SK-N-SH (cell line): ENCODE measurements at regions not wholly inside any gene's neighbourhood (a gene's known extent, or its start where the extent isn't known, plus 50 kb on each side); places are given as distances from the start of the nearest gene placed in this dataset.
A peak's percentile ranks its signal among the peaks of the same experiment; 100 is the strongest.

Source experiments
- CTCF ChIA-PET: fragments of 300-600, 350-600 bp; formaldehyde crosslinking; extraction: SDS; loops from one replicate; lab custom pipeline; 2021; lab: Yijun Ruan, JAX
- POLR2A ChIA-PET: fragments of 350-600 bp; sonication (Branson Sonifier 250); formaldehyde crosslinking; extraction: SDS; loops from one replicate; lab custom pipeline; 2020; ENCODE audit warnings: antibody characterized with exemption, inconsistent platforms; lab: Yijun Ruan, JAX
- DNase-seq: peaks from one replicate; pipeline ENCODE4 v3.0.0; 2012
- H2AFZ ChIP-seq: fragments of 200-600 bp; sonication (generic); 2 replicates; pipeline ENCODE4 v1.8.1; 2016; ENCODE audit warnings: antibody characterized with exemption, mild to moderate bottlenecking, low read depth
- H3F3A ChIP-seq: fragments of 200-600 bp; sonication (generic); replicated peaks from 2 replicates; pipeline ENCODE3; 2016; ENCODE audit warnings: antibody characterized with exemption, mild to moderate bottlenecking; ENCODE audit not compliant: insufficient read depth
- H3K27ac ChIP-seq, 2 experiments: fragments of 200-500 bp in 1 of 2; fragments of 200-600 bp in 1 of 2; sonication (Bioruptor generic) in 1 of 2; sonication (generic), shearing (Covaris generic) in 1 of 2; 2 replicates each; pipeline versions ENCODE4 v1.5.1 to v1.6.1; 2014 to 2016; ENCODE audit warnings: low read depth in 2 of 2, inconsistent platforms in 1 of 2, low read length in 1 of 2, mild to moderate bottlenecking in 1 of 2, mixed read lengths in 1 of 2
- H3K27me3 ChIP-seq: fragments of 200-600 bp; sonication (generic), shearing (Covaris generic); 2 replicates; pipeline ENCODE4 v1.6.1; 2016; ENCODE audit warnings: mixed run types; ENCODE audit not compliant: insufficient read depth
- H3K36me3 ChIP-seq, 2 experiments: fragments of 200-500 bp in 1 of 2; fragments of 200-600 bp in 1 of 2; sonication (Bioruptor generic) in 1 of 2; sonication (generic) in 1 of 2; replicated peaks in 1 of 2; 2 replicates each; pipeline versions ENCODE3 to v1.5.1; 2014 to 2016; ENCODE audit warnings: low read length in 1 of 2, mild to moderate bottlenecking in 1 of 2; ENCODE audit not compliant: insufficient read depth in 2 of 2, control insufficient read depth in 1 of 2
- H3K4me1 ChIP-seq, 2 experiments: fragments of 200-500 bp in 1 of 2; fragments of 200-600 bp in 1 of 2; sonication (Bioruptor generic) in 1 of 2; sonication (generic), shearing (Covaris generic) in 1 of 2; 2 replicates each; pipeline versions ENCODE4 v1.5.1 to v1.6.1; 2014 to 2016; ENCODE audit warnings: low read depth in 1 of 2, low read length in 1 of 2, mixed run types in 1 of 2; ENCODE audit not compliant: insufficient read depth in 2 of 2, control insufficient read depth in 1 of 2
- H3K4me2 ChIP-seq: fragments of 200-600 bp; sonication (generic), shearing (Covaris generic); 2 replicates; pipeline ENCODE4 v1.6.1; 2017; ENCODE audit warnings: mixed run types
- H3K4me3 ChIP-seq, 2 experiments: fragments of 200-500 bp in 1 of 2; fragments of 200-600 bp in 1 of 2; sonication (Bioruptor generic) in 1 of 2; sonication (generic), shearing (Covaris generic) in 1 of 2; 2 replicates each; pipeline versions ENCODE4 v1.5.1 to v1.8.1; 2014 to 2016; ENCODE audit warnings: low read depth in 2 of 2, inconsistent platforms in 1 of 2, low read length in 1 of 2, mild to moderate bottlenecking in 1 of 2, mixed read lengths in 1 of 2, moderate library complexity in 1 of 2
- H3K79me2 ChIP-seq: fragments of 200-600 bp; sonication (generic); 2 replicates; pipeline ENCODE4 v1.8.1; 2017; ENCODE audit warnings: mild to moderate bottlenecking; ENCODE audit not compliant: insufficient read depth
- H3K9ac ChIP-seq: fragments of 200-600 bp; sonication (generic); 2 replicates; pipeline ENCODE4 v1.6.1; 2017; ENCODE audit warnings: mixed run types
- H3K9me2 ChIP-seq: fragments of 200-600 bp; sonication (generic); 2 replicates; pipeline ENCODE4 v1.6.1; 2017; ENCODE audit warnings: mixed run types
- H3K9me3 ChIP-seq: fragments of 200-600 bp; sonication (generic); 2 replicates; pipeline ENCODE4 v1.6.1; 2017; ENCODE audit warnings: mixed run types, mild to moderate bottlenecking, moderate library complexity
- H4K20me1 ChIP-seq: fragments of 200-600 bp; sonication (generic); 2 replicates; pipeline ENCODE4 v1.6.1; 2017; ENCODE audit warnings: mild to moderate bottlenecking, mixed run types; ENCODE audit not compliant: insufficient read depth
- EZH2phosphoT487 ChIP-seq: fragments of 200-600 bp; sonication (generic); IDR thresholded peaks from 2 replicates; pipeline ENCODE4 v1.6.1; 2017; ENCODE audit warnings: low read depth, mixed run types, mild to moderate bottlenecking, antibody characterized with exemption, moderate library complexity, borderline replicate concordance
- FOXJ3 ChIP-seq: sonication (generic); formaldehyde crosslinking; IDR thresholded peaks from 2 replicates; pipeline ENCODE4 v1.5.1; 2020; ENCODE audit warnings: mild to moderate bottlenecking, missing genetic modification reagents
- FOXM1 ChIP-seq: IDR thresholded peaks from 2 replicates; pipeline ENCODE4 v1.4.0; 2012; ENCODE audit warnings: low read depth, mild to moderate bottlenecking
- GABPA ChIP-seq: IDR thresholded peaks from 2 replicates; pipeline ENCODE4 v1.4.0; 2012; ENCODE audit warnings: low read depth, mild to moderate bottlenecking
- POLR2AphosphoS5 ChIP-seq: IDR thresholded peaks from 2 replicates; pipeline ENCODE4 v1.6.1; 2012; ENCODE audit warnings: low read depth, low read length
- RAD21 ChIP-seq: IDR thresholded peaks from 2 replicates; pipeline ENCODE4 v1.6.1; 2012; ENCODE audit warnings: mild to moderate bottlenecking, low read length
- RCOR1 ChIP-seq: fragments of 150-350 bp; IDR thresholded peaks from 2 replicates; pipeline ENCODE4 v1.6.1; 2017; ENCODE audit warnings: antibody characterized with exemption, low read length
- SIN3A ChIP-seq: IDR thresholded peaks from 2 replicates; pipeline ENCODE4 v1.6.1; 2012; ENCODE audit warnings: low read depth, mild to moderate bottlenecking, low read length, moderate library complexity, borderline replicate concordance
- YY1 ChIP-seq: IDR thresholded peaks from 2 replicates; pipeline ENCODE4 v1.4.0; 2012; ENCODE audit warnings: low read depth, mild to moderate bottlenecking
- WGBS: methylation state at CpG from one replicate; pipeline ENCODE4 v1.1.6; 2017; ENCODE audit warnings: low lambda C conversion rate; 5-methylcytosine and 5-hydroxymethylcytosine counted together
- TF ChIP-seq, protein P1 (sequence below): IDR thresholded peaks from 2 replicates; pipeline ENCODE4 v1.4.0; 2012; ENCODE audit warnings: low read depth, borderline replicate concordance
- TF ChIP-seq, protein P2 (sequence below): IDR thresholded peaks from 2 replicates; pipeline ENCODE4 v1.6.1; 2012; ENCODE audit warnings: mild to moderate bottlenecking, low read depth, low read length, moderate library complexity
- TF ChIP-seq, protein P3 (sequence below): fragments of 200-600 bp; sonication (generic); IDR thresholded peaks from 2 replicates; pipeline ENCODE4 v1.6.1; 2017; ENCODE audit warnings: antibody characterized with exemption, mild to moderate bottlenecking, moderate library complexity

DNA sequence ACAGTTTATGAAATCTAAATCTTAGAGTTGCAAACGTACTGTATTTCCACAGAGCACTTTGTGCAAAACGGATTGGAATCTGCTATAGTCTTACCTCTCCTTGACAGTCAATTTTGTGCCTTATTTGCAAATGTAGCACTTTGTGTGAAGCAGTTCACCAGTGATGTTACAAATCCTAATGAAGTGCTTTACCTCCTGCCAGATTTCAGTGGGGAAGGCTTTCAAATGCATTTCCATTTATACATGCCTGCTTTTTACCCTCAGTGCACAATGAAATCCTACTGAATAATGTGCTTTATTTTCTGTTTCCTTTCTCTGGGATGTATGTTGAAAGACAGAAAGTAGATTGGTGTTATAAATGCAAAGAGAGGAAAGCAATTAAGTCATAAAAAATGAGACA is 2141.6 kb upstream of the C9orf72 start:
- Histone ChIP-seq H3K36me3 (no peaks in the 10 kb centered on the region), H3K27ac (no peak overlapping the region), H3F3A (no peaks in the 10 kb centered on the region), H3K79me2 (no peaks in the 10 kb centered on the region), H3K4me3 (no peak overlapping the region), H3K9ac (no peak overlapping the region), H4K20me1 (no peaks in the 10 kb centered on the region), H3K9me2 (no peaks in the 10 kb centered on the region), H3K4me2 (no peak overlapping the region), H3K4me1 (no peaks in the 10 kb centered on the region), H2AFZ (peak overlapping the region; percentile 26; the same call in 1 of the 2 replicates), H3K9me3 (no peaks in the 10 kb centered on the region), H3K27me3 (no peaks in the 10 kb centered on the region)
- CTCF ChIA-PET, result no interaction called here
- TF ChIP-seq RCOR1 (no peak), YY1 (no peak), POLR2AphosphoS5 (no peak)
- TF ChIP-seq, protein P1, sequence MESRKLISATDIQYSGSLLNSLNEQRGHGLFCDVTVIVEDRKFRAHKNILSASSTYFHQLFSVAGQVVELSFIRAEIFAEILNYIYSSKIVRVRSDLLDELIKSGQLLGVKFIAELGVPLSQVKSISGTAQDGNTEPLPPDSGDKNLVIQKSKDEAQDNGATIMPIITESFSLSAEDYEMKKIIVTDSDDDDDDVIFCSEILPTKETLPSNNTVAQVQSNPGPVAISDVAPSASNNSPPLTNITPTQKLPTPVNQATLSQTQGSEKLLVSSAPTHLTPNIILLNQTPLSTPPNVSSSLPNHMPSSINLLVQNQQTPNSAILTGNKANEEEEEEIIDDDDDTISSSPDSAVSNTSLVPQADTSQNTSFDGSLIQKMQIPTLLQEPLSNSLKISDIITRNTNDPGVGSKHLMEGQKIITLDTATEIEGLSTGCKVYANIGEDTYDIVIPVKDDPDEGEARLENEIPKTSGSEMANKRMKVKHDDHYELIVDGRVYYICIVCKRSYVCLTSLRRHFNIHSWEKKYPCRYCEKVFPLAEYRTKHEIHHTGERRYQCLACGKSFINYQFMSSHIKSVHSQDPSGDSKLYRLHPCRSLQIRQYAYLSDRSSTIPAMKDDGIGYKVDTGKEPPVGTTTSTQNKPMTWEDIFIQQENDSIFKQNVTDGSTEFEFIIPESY, result no peak
- no peak for DNase-seq
- WGBS, result 66% methylated on average over 2 of the region's 2 CpGs
- POLR2A ChIA-PET, result no interaction called here

DNA sequence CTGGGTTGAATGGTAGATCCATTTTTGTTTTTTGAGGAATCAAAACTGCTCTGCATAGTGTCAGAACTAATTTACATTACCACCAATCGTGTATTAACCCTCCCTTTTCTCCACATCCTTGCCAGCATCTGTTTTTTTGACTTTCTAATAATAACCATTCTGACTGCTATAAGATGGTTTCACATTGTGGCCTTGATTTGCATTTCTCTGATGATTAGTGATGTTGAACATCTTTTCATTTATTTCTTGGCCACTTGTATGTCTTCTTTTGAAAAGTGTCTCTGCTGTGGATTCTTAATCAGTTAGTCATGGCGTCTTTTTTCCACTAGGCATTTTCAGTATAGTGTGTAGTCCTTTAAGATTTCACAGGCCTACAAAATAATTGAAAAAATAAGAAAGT is 2144.3 kb upstream of the C9orf72 start:
- TF ChIP-seq, protein P2, sequence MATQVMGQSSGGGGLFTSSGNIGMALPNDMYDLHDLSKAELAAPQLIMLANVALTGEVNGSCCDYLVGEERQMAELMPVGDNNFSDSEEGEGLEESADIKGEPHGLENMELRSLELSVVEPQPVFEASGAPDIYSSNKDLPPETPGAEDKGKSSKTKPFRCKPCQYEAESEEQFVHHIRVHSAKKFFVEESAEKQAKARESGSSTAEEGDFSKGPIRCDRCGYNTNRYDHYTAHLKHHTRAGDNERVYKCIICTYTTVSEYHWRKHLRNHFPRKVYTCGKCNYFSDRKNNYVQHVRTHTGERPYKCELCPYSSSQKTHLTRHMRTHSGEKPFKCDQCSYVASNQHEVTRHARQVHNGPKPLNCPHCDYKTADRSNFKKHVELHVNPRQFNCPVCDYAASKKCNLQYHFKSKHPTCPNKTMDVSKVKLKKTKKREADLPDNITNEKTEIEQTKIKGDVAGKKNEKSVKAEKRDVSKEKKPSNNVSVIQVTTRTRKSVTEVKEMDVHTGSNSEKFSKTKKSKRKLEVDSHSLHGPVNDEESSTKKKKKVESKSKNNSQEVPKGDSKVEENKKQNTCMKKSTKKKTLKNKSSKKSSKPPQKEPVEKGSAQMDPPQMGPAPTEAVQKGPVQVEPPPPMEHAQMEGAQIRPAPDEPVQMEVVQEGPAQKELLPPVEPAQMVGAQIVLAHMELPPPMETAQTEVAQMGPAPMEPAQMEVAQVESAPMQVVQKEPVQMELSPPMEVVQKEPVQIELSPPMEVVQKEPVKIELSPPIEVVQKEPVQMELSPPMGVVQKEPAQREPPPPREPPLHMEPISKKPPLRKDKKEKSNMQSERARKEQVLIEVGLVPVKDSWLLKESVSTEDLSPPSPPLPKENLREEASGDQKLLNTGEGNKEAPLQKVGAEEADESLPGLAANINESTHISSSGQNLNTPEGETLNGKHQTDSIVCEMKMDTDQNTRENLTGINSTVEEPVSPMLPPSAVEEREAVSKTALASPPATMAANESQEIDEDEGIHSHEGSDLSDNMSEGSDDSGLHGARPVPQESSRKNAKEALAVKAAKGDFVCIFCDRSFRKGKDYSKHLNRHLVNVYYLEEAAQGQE, result no peak
- TF ChIP-seq SIN3A, result no peak
- TF ChIP-seq FOXM1, result no peak
- TF ChIP-seq EZH2phosphoT487, result no peak
- no peak for TF ChIP-seq FOXJ3
- no peak for TF ChIP-seq GABPA
- TF ChIP-seq RAD21, result no peak
- TF ChIP-seq, protein P3, sequence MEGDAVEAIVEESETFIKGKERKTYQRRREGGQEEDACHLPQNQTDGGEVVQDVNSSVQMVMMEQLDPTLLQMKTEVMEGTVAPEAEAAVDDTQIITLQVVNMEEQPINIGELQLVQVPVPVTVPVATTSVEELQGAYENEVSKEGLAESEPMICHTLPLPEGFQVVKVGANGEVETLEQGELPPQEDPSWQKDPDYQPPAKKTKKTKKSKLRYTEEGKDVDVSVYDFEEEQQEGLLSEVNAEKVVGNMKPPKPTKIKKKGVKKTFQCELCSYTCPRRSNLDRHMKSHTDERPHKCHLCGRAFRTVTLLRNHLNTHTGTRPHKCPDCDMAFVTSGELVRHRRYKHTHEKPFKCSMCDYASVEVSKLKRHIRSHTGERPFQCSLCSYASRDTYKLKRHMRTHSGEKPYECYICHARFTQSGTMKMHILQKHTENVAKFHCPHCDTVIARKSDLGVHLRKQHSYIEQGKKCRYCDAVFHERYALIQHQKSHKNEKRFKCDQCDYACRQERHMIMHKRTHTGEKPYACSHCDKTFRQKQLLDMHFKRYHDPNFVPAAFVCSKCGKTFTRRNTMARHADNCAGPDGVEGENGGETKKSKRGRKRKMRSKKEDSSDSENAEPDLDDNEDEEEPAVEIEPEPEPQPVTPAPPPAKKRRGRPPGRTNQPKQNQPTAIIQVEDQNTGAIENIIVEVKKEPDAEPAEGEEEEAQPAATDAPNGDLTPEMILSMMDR, result no peak
- WGBS, result 58% methylated on average over 2 of the region's 2 CpGs
- Histone ChIP-seq H3K27ac (no peak overlapping the region), H3K9ac (no peak overlapping the region), H3K9me2 (no peaks in the 10 kb centered on the region), H3K27me3 (no peaks in the 10 kb centered on the region), H3K9me3 (no peaks in the 10 kb centered on the region), H3K4me2 (no peak overlapping the region), H3K79me2 (no peaks in the 10 kb centered on the region), H3K36me3 (no peaks in the 10 kb centered on the region), H3K4me3 (no peak overlapping the region), H4K20me1 (no peaks in the 10 kb centered on the region), H2AFZ (no peak overlapping the region; the same call in 1 of the 2 replicates), H3K4me1 (no peaks in the 10 kb centered on the region), H3F3A (no peaks in the 10 kb centered on the region)
- CTCF ChIA-PET, result no interaction called here
- no peak for DNase-seq
- POLR2A ChIA-PET, result no interaction called here
